Fibroblast of lung (primary cell): ENCODE measurements at regions not wholly inside any gene's neighbourhood (a gene's known extent, or its start where the extent isn't known, plus 50 kb on each side); places are given as distances from the start of the nearest gene placed in this dataset.

Experiments used
- DNase-seq, 2 donors: peaks; one replicate each; pipeline versions ENCODE4 v3.0.0 to v3.0.0-alpha.2; 2010; ENCODE audit warnings: low read depth in 2 of 2
- H2AFZ ChIP-seq: 2 replicates; pipeline ENCODE4 v1.5.1; 2012; ENCODE audit warnings: low read length, control low read depth, inconsistent platforms
- H3K27ac ChIP-seq: 2 replicates; pipeline ENCODE4 v1.5.1; 2011; ENCODE audit warnings: low read length, control low read depth; ENCODE audit not compliant: insufficient read depth
- H3K27me3 ChIP-seq: 2 replicates; pipeline ENCODE4 v1.5.1; 2011; ENCODE audit warnings: mild to moderate bottlenecking, low read length; ENCODE audit not compliant: control insufficient read depth, insufficient read depth
- H3K36me3 ChIP-seq: 2 replicates; pipeline ENCODE4 v1.5.1; 2011; ENCODE audit warnings: low read length; ENCODE audit not compliant: control insufficient read depth, insufficient read depth
- H3K4me1 ChIP-seq: 2 replicates; pipeline ENCODE4 v1.5.1; 2011; ENCODE audit warnings: low read length; ENCODE audit not compliant: control insufficient read depth, insufficient read depth; ENCODE audit errors: extremely low read depth
- H3K4me2 ChIP-seq: 2 replicates; pipeline ENCODE4 v1.5.1; 2011; ENCODE audit warnings: low read length, control low read depth; ENCODE audit not compliant: insufficient read depth; ENCODE audit errors: extremely low read depth
- H3K4me3 ChIP-seq, 4 experiments: fragments of 200-600 bp in 1 of 4; sonication (generic) in 1 of 4; replicated peaks in 1 of 4; 2 replicates each; pipeline ENCODE4 v1.5.1; 2011 to 2016; ENCODE audit warnings: low read length in 4 of 4, low read depth in 3 of 4, mild to moderate bottlenecking in 3 of 4, control low read depth in 2 of 4, inconsistent platforms in 1 of 4, mixed read lengths in 1 of 4; ENCODE audit not compliant: insufficient read depth in 1 of 4; ENCODE audit errors: control extremely low read depth in 1 of 4
- H3K79me2 ChIP-seq: 2 replicates; pipeline ENCODE4 v1.5.1; 2012; ENCODE audit warnings: mild to moderate bottlenecking, low read length, inconsistent platforms; ENCODE audit not compliant: control insufficient read depth, insufficient read depth
- H3K9ac ChIP-seq: 2 replicates; pipeline ENCODE4 v1.5.1; 2011; ENCODE audit warnings: mild to moderate bottlenecking, low read length, control low read depth; ENCODE audit not compliant: insufficient read depth
- H3K9me3 ChIP-seq: 2 replicates; pipeline ENCODE4 v1.5.1; 2012; ENCODE audit warnings: low read depth, low read length; ENCODE audit not compliant: control insufficient read depth, insufficient read depth
- H4K20me1 ChIP-seq: 2 replicates; pipeline ENCODE4 v1.5.1; 2011; ENCODE audit warnings: low read length; ENCODE audit not compliant: control insufficient read depth, insufficient read depth; ENCODE audit errors: extremely low read depth
- EZH2 ChIP-seq: IDR thresholded peaks from 2 replicates; pipeline ENCODE4 v1.5.1; 2012; ENCODE audit warnings: low read length, control low read depth, mild to moderate bottlenecking; ENCODE audit errors: missing control alignments
- TF ChIP-seq, protein P1 (sequence below), 2 donors: IDR thresholded peaks in 1 of 2; conservative IDR thresholded peaks in 1 of 2; 1 replicate in 1 of 2; 2 replicates in 1 of 2; pipeline ENCODE4 v1.5.1; 2011 to 2012; ENCODE audit warnings: low read length in 2 of 2, control low read depth in 1 of 2, inconsistent platforms in 1 of 2, low read depth in 1 of 2, mild to moderate bottlenecking in 1 of 2

DNA sequence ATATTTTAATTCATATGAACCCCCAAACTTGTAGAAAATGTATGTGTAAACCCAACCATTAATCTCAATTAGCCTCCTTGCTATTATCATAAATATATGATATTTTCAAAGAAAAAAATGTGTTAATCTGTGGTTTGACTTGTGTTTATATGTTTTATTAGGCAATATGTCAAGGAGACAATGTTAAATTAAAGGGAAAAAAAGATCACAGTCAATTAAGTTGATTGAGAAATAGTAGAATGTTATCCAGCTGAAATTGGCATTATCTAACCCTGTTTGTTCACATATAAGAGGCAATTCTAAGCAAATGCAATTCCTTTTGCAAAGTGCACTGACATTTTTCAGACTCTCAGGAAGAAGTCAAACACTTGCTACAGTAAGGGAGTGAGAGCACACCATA lies 745.3 kb downstream of the C12orf50 start:
- Histone ChIP-seq H3K79me2 (no peaks in the 10 kb centered on the region), H3K27me3 (no peaks in the 10 kb centered on the region), H3K36me3 (no peaks in the 10 kb centered on the region), H3K4me1 (no peaks in the 10 kb centered on the region), H4K20me1 (no peaks in the 10 kb centered on the region), H2AFZ (no peak overlapping the region), H3K4me3 (no peak overlapping the region), H3K4me2 (no peak overlapping the region), H3K9ac (no peak overlapping the region), H3K9me3 (no peaks in the 10 kb centered on the region), H3K27ac (no peak overlapping the region)
- DNase-seq, result no peak
- TF ChIP-seq, protein P1, sequence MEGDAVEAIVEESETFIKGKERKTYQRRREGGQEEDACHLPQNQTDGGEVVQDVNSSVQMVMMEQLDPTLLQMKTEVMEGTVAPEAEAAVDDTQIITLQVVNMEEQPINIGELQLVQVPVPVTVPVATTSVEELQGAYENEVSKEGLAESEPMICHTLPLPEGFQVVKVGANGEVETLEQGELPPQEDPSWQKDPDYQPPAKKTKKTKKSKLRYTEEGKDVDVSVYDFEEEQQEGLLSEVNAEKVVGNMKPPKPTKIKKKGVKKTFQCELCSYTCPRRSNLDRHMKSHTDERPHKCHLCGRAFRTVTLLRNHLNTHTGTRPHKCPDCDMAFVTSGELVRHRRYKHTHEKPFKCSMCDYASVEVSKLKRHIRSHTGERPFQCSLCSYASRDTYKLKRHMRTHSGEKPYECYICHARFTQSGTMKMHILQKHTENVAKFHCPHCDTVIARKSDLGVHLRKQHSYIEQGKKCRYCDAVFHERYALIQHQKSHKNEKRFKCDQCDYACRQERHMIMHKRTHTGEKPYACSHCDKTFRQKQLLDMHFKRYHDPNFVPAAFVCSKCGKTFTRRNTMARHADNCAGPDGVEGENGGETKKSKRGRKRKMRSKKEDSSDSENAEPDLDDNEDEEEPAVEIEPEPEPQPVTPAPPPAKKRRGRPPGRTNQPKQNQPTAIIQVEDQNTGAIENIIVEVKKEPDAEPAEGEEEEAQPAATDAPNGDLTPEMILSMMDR (conservative IDR thresholded peaks at IDR 0.05 in 1 of 2, IDR thresholded peaks at IDR 0.05 in 1 of 2; ENCODE audit: low read depth in 1 of 2, low read length in 2 of 2), result no peak
- no peak for TF ChIP-seq EZH2

DNA sequence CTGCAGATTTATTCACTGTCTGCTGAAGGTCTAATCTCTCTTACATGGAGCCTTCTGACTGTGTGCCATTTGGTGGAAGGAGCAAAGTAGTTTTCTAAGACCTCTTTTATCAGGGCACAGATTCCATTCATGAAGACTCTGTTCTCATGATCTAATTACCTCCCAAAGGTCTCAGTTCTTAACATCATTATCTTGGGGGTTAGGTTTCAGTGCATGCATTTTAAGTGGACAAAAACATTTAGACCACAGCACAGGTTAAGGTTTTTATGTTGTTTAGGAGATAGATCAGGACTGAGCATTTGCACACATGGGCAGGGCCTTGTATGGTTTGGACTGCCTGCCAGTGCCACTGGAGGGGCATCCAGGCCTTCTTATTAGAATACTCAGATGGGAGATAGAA lies 746.1 kb downstream of the C12orf50 start:
- H3K27ac ChIP-seq, result no peak overlapping the region
- H3K79me2 ChIP-seq, result no peaks in the 10 kb centered on the region
- no peaks in the 10 kb centered on the region for H4K20me1 ChIP-seq
- no peak overlapping the region for H2AFZ ChIP-seq
- no peaks in the 10 kb centered on the region for H3K4me1 ChIP-seq
- no peaks in the 10 kb centered on the region for H3K9me3 ChIP-seq
- H3K36me3 ChIP-seq, result no peaks in the 10 kb centered on the region
- H3K27me3 ChIP-seq, result no peaks in the 10 kb centered on the region
- H3K9ac ChIP-seq, result no peak overlapping the region
- H3K4me3 ChIP-seq, result no peak overlapping the region
- no peak for TF ChIP-seq EZH2
- TF ChIP-seq, protein P1 (conservative IDR thresholded peaks at IDR 0.05 in 1 of 2, IDR thresholded peaks at IDR 0.05 in 1 of 2; ENCODE audit: low read depth in 1 of 2, low read length in 2 of 2), result no peak
- H3K4me2 ChIP-seq, result no peak overlapping the region
- no peak for DNase-seq

DNA sequence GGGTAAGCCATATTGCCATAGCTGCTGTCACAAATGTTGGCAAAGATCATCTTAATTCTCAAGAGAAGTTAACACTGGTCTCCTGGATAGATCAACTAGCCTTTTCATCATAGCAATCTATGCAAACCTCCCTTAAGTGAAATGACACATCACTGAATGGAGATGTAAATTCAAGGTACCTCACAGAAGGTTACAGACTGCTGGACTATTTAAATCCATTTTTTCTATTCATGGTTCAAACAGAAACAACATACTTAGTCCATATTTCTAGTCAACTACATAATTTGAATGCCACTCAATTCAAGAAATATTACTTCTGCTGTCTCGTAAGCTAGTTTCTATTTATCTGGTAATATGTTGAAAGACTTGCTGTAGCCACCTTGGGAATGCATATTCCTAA lies 748.3 kb downstream of the C12orf50 start:
- no peaks in the 10 kb centered on the region for H4K20me1 ChIP-seq
- H3K4me3 ChIP-seq, result no peak overlapping the region
- H3K4me1 ChIP-seq, result no peaks in the 10 kb centered on the region
- no peaks in the 10 kb centered on the region for H3K36me3 ChIP-seq
- no peak overlapping the region for H3K9ac ChIP-seq
- no peaks in the 10 kb centered on the region for H3K9me3 ChIP-seq
- no peaks in the 10 kb centered on the region for H3K27me3 ChIP-seq
- H3K27ac ChIP-seq, result no peak overlapping the region
- H3K4me2 ChIP-seq, result no peak overlapping the region
- TF ChIP-seq, protein P1 (conservative IDR thresholded peaks at IDR 0.05 in 1 of 2, IDR thresholded peaks at IDR 0.05 in 1 of 2; ENCODE audit: low read depth in 1 of 2, low read length in 2 of 2), result no peak
- TF ChIP-seq EZH2, result no peak
- H2AFZ ChIP-seq, result no peak overlapping the region
- DNase-seq, result no peak
- H3K79me2 ChIP-seq, result no peaks in the 10 kb centered on the region
